NT2/D1 (cell line): ENCODE measurements at regions not wholly inside any gene's neighbourhood (a gene's known extent, or its start where the extent isn't known, plus 50 kb on each side); places are given as distances from the start of the nearest gene placed in this dataset.

Source experiments
- SUZ12 ChIP-seq: IDR thresholded peaks from 2 replicates; pipeline ENCODE4 v1.6.1; 2011; ENCODE audit not compliant: insufficient read length, insufficient read depth; ENCODE audit errors: extremely low read depth
- YY1 ChIP-seq: IDR thresholded peaks from 2 replicates; pipeline ENCODE4 v1.6.1; 2011; ENCODE audit not compliant: insufficient read length, insufficient read depth
- ZNF274 ChIP-seq: IDR thresholded peaks from 2 replicates; pipeline ENCODE4 v1.6.1; 2011; ENCODE audit warnings: mild to moderate bottlenecking, low read depth, low read length

DNA sequence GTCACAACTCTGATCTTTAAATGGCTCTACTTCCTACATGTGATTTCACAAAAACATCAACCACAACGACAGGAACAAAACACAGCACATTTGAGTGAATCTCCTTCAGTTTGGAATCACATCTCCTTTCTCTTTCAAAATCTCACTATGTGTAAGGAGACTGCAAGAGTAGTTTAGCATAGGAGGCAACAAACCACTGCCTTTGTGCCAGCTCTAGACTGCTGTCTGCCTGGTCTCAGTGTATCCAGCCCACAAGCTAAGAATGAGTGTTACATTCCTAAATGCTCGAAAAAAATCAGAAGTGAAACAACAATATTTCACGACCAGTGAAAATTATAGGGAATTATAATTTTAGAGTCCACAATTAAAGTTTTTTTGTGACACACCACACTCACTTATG is 217.0 kb upstream of the STEAP4 start:
- TF ChIP-seq YY1 = no peak
- TF ChIP-seq ZNF274 = no peak
- no peak for TF ChIP-seq SUZ12
